HL-60 (cell line): ENCODE measurements at regions not wholly inside any gene's neighbourhood (a gene's known extent, or its start where the extent isn't known, plus 50 kb on each side); places are given as distances from the start of the nearest gene placed in this dataset.
"Not testable (repeated sequence)": the region's sequence is repeated elsewhere in the genome, so short reads cannot be mapped to it uniquely, and the experiment has no call there.

ENCODE experiments used
- GABPA ChIP-seq: IDR thresholded peaks from 2 replicates; pipeline ENCODE4 v1.6.1; 2012; ENCODE audit warnings: low read depth
- POLR2AphosphoS5 ChIP-seq: IDR thresholded peaks from 2 replicates; pipeline ENCODE4 v1.6.1; 2012; ENCODE audit warnings: low read depth
- TF ChIP-seq, protein P1 (sequence below): IDR thresholded peaks from one replicate; pipeline ENCODE4 v1.5.1; 2011; ENCODE audit warnings: low read length, control low read depth, inconsistent platforms; ENCODE audit not compliant: insufficient read depth
- TF ChIP-seq, protein P2 (sequence below): IDR thresholded peaks from 2 replicates; pipeline ENCODE4 v1.6.1; 2012; ENCODE audit warnings: low read depth; ENCODE audit not compliant: insufficient replicate concordance

DNA sequence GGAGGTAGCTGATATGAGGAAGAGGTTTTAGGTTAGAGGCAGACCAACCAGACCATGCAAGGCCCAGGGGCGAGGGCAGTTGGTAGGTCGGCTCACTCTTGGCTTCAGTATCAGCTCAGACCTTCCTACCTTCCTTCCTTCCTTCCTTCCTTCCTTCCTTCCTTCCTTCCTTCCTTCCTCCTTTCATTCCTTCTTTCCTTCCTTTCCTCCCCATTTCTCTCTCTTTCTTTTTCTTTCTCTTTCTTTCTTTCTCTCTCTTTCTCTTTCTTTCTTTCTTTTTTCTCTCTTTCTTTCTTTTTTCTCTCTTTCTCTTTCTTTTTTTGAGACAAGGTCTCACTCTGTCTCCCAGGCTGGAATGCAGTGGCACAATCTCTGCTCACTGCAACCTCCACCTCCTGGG is 89.1 kb downstream of the MAB21L3 start:
- TF ChIP-seq, protein P1, sequence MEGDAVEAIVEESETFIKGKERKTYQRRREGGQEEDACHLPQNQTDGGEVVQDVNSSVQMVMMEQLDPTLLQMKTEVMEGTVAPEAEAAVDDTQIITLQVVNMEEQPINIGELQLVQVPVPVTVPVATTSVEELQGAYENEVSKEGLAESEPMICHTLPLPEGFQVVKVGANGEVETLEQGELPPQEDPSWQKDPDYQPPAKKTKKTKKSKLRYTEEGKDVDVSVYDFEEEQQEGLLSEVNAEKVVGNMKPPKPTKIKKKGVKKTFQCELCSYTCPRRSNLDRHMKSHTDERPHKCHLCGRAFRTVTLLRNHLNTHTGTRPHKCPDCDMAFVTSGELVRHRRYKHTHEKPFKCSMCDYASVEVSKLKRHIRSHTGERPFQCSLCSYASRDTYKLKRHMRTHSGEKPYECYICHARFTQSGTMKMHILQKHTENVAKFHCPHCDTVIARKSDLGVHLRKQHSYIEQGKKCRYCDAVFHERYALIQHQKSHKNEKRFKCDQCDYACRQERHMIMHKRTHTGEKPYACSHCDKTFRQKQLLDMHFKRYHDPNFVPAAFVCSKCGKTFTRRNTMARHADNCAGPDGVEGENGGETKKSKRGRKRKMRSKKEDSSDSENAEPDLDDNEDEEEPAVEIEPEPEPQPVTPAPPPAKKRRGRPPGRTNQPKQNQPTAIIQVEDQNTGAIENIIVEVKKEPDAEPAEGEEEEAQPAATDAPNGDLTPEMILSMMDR, result not testable (repeated sequence)
- TF ChIP-seq, protein P2, sequence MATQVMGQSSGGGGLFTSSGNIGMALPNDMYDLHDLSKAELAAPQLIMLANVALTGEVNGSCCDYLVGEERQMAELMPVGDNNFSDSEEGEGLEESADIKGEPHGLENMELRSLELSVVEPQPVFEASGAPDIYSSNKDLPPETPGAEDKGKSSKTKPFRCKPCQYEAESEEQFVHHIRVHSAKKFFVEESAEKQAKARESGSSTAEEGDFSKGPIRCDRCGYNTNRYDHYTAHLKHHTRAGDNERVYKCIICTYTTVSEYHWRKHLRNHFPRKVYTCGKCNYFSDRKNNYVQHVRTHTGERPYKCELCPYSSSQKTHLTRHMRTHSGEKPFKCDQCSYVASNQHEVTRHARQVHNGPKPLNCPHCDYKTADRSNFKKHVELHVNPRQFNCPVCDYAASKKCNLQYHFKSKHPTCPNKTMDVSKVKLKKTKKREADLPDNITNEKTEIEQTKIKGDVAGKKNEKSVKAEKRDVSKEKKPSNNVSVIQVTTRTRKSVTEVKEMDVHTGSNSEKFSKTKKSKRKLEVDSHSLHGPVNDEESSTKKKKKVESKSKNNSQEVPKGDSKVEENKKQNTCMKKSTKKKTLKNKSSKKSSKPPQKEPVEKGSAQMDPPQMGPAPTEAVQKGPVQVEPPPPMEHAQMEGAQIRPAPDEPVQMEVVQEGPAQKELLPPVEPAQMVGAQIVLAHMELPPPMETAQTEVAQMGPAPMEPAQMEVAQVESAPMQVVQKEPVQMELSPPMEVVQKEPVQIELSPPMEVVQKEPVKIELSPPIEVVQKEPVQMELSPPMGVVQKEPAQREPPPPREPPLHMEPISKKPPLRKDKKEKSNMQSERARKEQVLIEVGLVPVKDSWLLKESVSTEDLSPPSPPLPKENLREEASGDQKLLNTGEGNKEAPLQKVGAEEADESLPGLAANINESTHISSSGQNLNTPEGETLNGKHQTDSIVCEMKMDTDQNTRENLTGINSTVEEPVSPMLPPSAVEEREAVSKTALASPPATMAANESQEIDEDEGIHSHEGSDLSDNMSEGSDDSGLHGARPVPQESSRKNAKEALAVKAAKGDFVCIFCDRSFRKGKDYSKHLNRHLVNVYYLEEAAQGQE, result not testable (repeated sequence)
- TF ChIP-seq POLR2AphosphoS5, GABPA: not testable (repeated sequence)
